GM23338 (cell line): ENCODE measurements at regions not wholly inside any gene's neighbourhood (a gene's known extent, or its start where the extent isn't known, plus 50 kb on each side); places are given as distances from the start of the nearest gene placed in this dataset.

Experiments used
- ATAC-seq: fragments of 200-7000 bp; cut with Tn5 transposase; 3 replicates; pipeline ENCODE4 v1.9.1; 2020
- DNase-seq: peaks from one replicate; pipeline ENCODE4 v3.0.0-alpha.2; 2015; ENCODE audit warnings: low spot score
- H2AFZ ChIP-seq: fragments of 200-600 bp; sonication (generic); 2 replicates; pipeline ENCODE4 v1.8.0; 2016; ENCODE audit warnings: antibody characterized with exemption, mild to moderate bottlenecking, moderate library complexity
- H3F3A ChIP-seq: fragments of 200-600 bp; sonication (generic); replicated peaks from 2 replicates; pipeline ENCODE4 v1.8.0; 2017; ENCODE audit warnings: antibody characterized with exemption, mixed run types, low read depth
- H3K27ac ChIP-seq: fragments of 200-600 bp; sonication (generic); 2 replicates; pipeline ENCODE4 v1.6.1; 2016; ENCODE audit warnings: low read depth
- H3K27me3 ChIP-seq: fragments of 200-600 bp; sonication (generic); 2 replicates; pipeline ENCODE4 v1.8.0; 2016; ENCODE audit warnings: mild to moderate bottlenecking, mixed run types, moderate library complexity; ENCODE audit not compliant: insufficient read depth
- H3K36me3 ChIP-seq: fragments of 200-600 bp; sonication (generic); 2 replicates; pipeline ENCODE4 v1.8.0; 2016; ENCODE audit warnings: mild to moderate bottlenecking; ENCODE audit not compliant: insufficient read depth
- H3K4me1 ChIP-seq: fragments of 200-600 bp; sonication (generic); 2 replicates; pipeline ENCODE4 v1.8.0; 2016; ENCODE audit warnings: mild to moderate bottlenecking, moderate library complexity; ENCODE audit not compliant: insufficient read depth
- H3K4me2 ChIP-seq: fragments of 200-600 bp; sonication (generic); 2 replicates; pipeline ENCODE4 v1.7.1; 2017; ENCODE audit warnings: mixed run types
- H3K4me3 ChIP-seq: fragments of 200-600 bp; sonication (generic); 2 replicates; pipeline ENCODE4 v1.6.1; 2016; ENCODE audit warnings: mixed run types
- H3K79me2 ChIP-seq: fragments of 200-600 bp; sonication (generic); replicated peaks from 2 replicates; pipeline ENCODE4 v1.8.0; 2017; ENCODE audit warnings: mild to moderate bottlenecking; ENCODE audit not compliant: insufficient read depth
- H3K9me2 ChIP-seq: fragments of 200-600 bp; sonication (generic); 2 replicates; pipeline ENCODE4 v1.8.0; 2017; ENCODE audit not compliant: insufficient read depth
- H4K20me1 ChIP-seq: fragments of 200-600 bp; sonication (generic); replicated peaks from 2 replicates; pipeline ENCODE4 v1.8.0; 2017; ENCODE audit warnings: mild to moderate bottlenecking; ENCODE audit not compliant: insufficient read depth
- H3K27ac Mint-ChIP-seq: 2 replicates; pipeline ENCODE4 v1.8.0; 2020; ENCODE audit warnings: inconsistent platforms, mild to moderate bottlenecking, moderate library complexity, mixed read lengths
- H3K27me3 Mint-ChIP-seq: 3 replicates; pipeline ENCODE4 v1.8.0; 2022; ENCODE audit warnings: low read depth, mild to moderate bottlenecking, moderate library complexity, mixed read lengths, inconsistent platforms; ENCODE audit not compliant: insufficient read depth, poor library complexity
- H3K36me3 Mint-ChIP-seq: 3 replicates; pipeline ENCODE4 v1.8.0; 2021; ENCODE audit warnings: low read depth, mild to moderate bottlenecking, inconsistent platforms, moderate library complexity, mixed read lengths
- H3K4me1 Mint-ChIP-seq: 3 replicates; pipeline ENCODE4 v1.8.0; 2020; ENCODE audit warnings: mild to moderate bottlenecking, inconsistent platforms, mixed read lengths
- H3K4me3 Mint-ChIP-seq: 3 replicates; pipeline ENCODE4 v1.8.0; 2021; ENCODE audit warnings: moderate library complexity, mild to moderate bottlenecking, inconsistent platforms, mixed read lengths
- H3K9me3 Mint-ChIP-seq: 3 replicates; pipeline ENCODE4 v1.8.0; 2020; ENCODE audit warnings: moderate library complexity, mild to moderate bottlenecking, inconsistent platforms, mixed read lengths
- CREB1 ChIP-seq: fragments of 250-450 bp; sonication (Bioruptor Pico); IDR thresholded peaks from 2 replicates; pipeline ENCODE4 v1.5.0; 2020; ENCODE audit warnings: low read depth, mild to moderate bottlenecking, moderate library complexity
- EZH2 ChIP-seq: fragments of 200-600 bp; sonication (generic); IDR thresholded peaks from one replicate; pipeline ENCODE4 v1.8.0; 2017; ENCODE audit warnings: antibody characterized with exemption, mild to moderate bottlenecking, low read depth; ENCODE audit not compliant: unreplicated experiment
- EZH2phosphoT487 ChIP-seq: fragments of 200-600 bp; sonication (generic); IDR thresholded peaks from one replicate; pipeline ENCODE4 v1.8.1; 2018; ENCODE audit warnings: antibody characterized with exemption; ENCODE audit not compliant: unreplicated experiment
- JUNB ChIP-seq: IDR thresholded peaks from one replicate; pipeline ENCODE4 v1.6.1; 2016; ENCODE audit warnings: antibody characterized with exemption; ENCODE audit not compliant: unreplicated experiment
- NANOG ChIP-seq: IDR thresholded peaks from 2 replicates; pipeline ENCODE4 v1.6.1; 2016; ENCODE audit warnings: antibody characterized with exemption, borderline replicate concordance
- POLR2AphosphoS5 ChIP-seq: IDR thresholded peaks from 2 replicates; pipeline ENCODE4 v1.6.1; 2016; ENCODE audit warnings: antibody characterized with exemption, low read depth
- STAT1 ChIP-seq: IDR thresholded peaks from one replicate; pipeline ENCODE4 v1.6.1; 2016; ENCODE audit warnings: antibody characterized with exemption; ENCODE audit not compliant: unreplicated experiment
- ZNF114 ChIP-seq: fragments of 250-450 bp; sonication (Bioruptor Pico); IDR thresholded peaks from 2 replicates; pipeline ENCODE4 v1.5.0; 2020; ENCODE audit warnings: mild to moderate bottlenecking, moderate library complexity
- ZNF331 ChIP-seq: fragments of 250-450 bp; sonication (Bioruptor Pico); IDR thresholded peaks from 2 replicates; pipeline ENCODE4 v1.5.0; 2020; ENCODE audit warnings: low read depth, mild to moderate bottlenecking, moderate library complexity
- ZNF462 ChIP-seq: fragments of 250-450 bp; sonication (Bioruptor Pico); IDR thresholded peaks from 2 replicates; pipeline ENCODE4 v1.5.0; 2020; ENCODE audit warnings: mild to moderate bottlenecking, moderate library complexity
- TF ChIP-seq, protein P1 (sequence below), 2 experiments: fragments of 200-600 bp in 1 of 2; sonication (generic) in 1 of 2; conservative IDR thresholded peaks; 2 replicates each; pipeline versions ENCODE4 v1.5.1 to v1.6.1; 2016 to 2017; ENCODE audit warnings: antibody characterized with exemption in 2 of 2, low read depth in 2 of 2, mild to moderate bottlenecking in 2 of 2, moderate library complexity in 1 of 2
- TF ChIP-seq, protein P2 (sequence below): IDR thresholded peaks from 2 replicates; pipeline ENCODE4 v1.6.1; 2016; ENCODE audit warnings: antibody characterized with exemption
- TF ChIP-seq, protein P3 (sequence below): IDR thresholded peaks from one replicate; pipeline ENCODE4 v1.6.1; 2018; ENCODE audit warnings: antibody characterized with exemption; ENCODE audit not compliant: unreplicated experiment

GRCh38 chr6:21310568-21311140, 282.9 kb upstream of the SOX4 start:
- no peak overlapping the region for H3K27ac ChIP-seq
- no peak overlapping the region for H3K4me2 ChIP-seq
- TF ChIP-seq POLR2AphosphoS5 (no peak), NANOG (no peak), STAT1 (no peak), EZH2phosphoT487 (no peak), ZNF462 (CRISPR knock-in tag) (no peak), ZNF331 (CRISPR knock-in tag) (no peak), CREB1 (CRISPR knock-in tag) (no peak), EZH2 (no peak), ZNF114 (CRISPR knock-in tag) (no peak), JUNB (no peak)
- TF ChIP-seq, protein P1, sequence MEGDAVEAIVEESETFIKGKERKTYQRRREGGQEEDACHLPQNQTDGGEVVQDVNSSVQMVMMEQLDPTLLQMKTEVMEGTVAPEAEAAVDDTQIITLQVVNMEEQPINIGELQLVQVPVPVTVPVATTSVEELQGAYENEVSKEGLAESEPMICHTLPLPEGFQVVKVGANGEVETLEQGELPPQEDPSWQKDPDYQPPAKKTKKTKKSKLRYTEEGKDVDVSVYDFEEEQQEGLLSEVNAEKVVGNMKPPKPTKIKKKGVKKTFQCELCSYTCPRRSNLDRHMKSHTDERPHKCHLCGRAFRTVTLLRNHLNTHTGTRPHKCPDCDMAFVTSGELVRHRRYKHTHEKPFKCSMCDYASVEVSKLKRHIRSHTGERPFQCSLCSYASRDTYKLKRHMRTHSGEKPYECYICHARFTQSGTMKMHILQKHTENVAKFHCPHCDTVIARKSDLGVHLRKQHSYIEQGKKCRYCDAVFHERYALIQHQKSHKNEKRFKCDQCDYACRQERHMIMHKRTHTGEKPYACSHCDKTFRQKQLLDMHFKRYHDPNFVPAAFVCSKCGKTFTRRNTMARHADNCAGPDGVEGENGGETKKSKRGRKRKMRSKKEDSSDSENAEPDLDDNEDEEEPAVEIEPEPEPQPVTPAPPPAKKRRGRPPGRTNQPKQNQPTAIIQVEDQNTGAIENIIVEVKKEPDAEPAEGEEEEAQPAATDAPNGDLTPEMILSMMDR (conservative IDR thresholded peaks at IDR 0.05; ENCODE audit: low read depth in 2 of 2): no peak
- TF ChIP-seq, protein P2, sequence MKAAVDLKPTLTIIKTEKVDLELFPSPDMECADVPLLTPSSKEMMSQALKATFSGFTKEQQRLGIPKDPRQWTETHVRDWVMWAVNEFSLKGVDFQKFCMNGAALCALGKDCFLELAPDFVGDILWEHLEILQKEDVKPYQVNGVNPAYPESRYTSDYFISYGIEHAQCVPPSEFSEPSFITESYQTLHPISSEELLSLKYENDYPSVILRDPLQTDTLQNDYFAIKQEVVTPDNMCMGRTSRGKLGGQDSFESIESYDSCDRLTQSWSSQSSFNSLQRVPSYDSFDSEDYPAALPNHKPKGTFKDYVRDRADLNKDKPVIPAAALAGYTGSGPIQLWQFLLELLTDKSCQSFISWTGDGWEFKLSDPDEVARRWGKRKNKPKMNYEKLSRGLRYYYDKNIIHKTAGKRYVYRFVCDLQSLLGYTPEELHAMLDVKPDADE: no peak
- TF ChIP-seq, protein P3, sequence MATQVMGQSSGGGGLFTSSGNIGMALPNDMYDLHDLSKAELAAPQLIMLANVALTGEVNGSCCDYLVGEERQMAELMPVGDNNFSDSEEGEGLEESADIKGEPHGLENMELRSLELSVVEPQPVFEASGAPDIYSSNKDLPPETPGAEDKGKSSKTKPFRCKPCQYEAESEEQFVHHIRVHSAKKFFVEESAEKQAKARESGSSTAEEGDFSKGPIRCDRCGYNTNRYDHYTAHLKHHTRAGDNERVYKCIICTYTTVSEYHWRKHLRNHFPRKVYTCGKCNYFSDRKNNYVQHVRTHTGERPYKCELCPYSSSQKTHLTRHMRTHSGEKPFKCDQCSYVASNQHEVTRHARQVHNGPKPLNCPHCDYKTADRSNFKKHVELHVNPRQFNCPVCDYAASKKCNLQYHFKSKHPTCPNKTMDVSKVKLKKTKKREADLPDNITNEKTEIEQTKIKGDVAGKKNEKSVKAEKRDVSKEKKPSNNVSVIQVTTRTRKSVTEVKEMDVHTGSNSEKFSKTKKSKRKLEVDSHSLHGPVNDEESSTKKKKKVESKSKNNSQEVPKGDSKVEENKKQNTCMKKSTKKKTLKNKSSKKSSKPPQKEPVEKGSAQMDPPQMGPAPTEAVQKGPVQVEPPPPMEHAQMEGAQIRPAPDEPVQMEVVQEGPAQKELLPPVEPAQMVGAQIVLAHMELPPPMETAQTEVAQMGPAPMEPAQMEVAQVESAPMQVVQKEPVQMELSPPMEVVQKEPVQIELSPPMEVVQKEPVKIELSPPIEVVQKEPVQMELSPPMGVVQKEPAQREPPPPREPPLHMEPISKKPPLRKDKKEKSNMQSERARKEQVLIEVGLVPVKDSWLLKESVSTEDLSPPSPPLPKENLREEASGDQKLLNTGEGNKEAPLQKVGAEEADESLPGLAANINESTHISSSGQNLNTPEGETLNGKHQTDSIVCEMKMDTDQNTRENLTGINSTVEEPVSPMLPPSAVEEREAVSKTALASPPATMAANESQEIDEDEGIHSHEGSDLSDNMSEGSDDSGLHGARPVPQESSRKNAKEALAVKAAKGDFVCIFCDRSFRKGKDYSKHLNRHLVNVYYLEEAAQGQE: no peak
- H3K4me1 Mint-ChIP-seq: peaks cover 14% of the 10 kb centered on the region
- H3K4me3 ChIP-seq: no peak overlapping the region
- H2AFZ ChIP-seq: no peak overlapping the region; the same call in 1 of the 2 replicates
- DNase-seq: no peak
- no peak overlapping the region for H3K4me3 Mint-ChIP-seq
- H3F3A ChIP-seq: no peaks in the 10 kb centered on the region
- no peaks in the 10 kb centered on the region for H3K36me3 Mint-ChIP-seq
- no peaks in the 10 kb centered on the region for H3K9me3 Mint-ChIP-seq
- no peaks in the 10 kb centered on the region for H3K9me2 ChIP-seq
- H3K79me2 ChIP-seq: no peaks in the 10 kb centered on the region
- H3K36me3 ChIP-seq: no peaks in the 10 kb centered on the region
- ATAC-seq: no peak
- no peaks in the 10 kb centered on the region for H3K4me1 ChIP-seq
- peaks cover 8% of the 10 kb centered on the region for H3K27me3 Mint-ChIP-seq
- no peak overlapping the region; the same call in 1 of the 2 replicates for H3K27ac Mint-ChIP-seq
- no peaks in the 10 kb centered on the region for H3K27me3 ChIP-seq
- H4K20me1 ChIP-seq: no peaks in the 10 kb centered on the region
